ENCODE measurements at regions not wholly inside any gene's neighbourhood (a gene's known extent, or its start where the extent isn't known, plus 50 kb on each side); places are given as distances from the start of the nearest gene placed in this dataset.

DNA sequence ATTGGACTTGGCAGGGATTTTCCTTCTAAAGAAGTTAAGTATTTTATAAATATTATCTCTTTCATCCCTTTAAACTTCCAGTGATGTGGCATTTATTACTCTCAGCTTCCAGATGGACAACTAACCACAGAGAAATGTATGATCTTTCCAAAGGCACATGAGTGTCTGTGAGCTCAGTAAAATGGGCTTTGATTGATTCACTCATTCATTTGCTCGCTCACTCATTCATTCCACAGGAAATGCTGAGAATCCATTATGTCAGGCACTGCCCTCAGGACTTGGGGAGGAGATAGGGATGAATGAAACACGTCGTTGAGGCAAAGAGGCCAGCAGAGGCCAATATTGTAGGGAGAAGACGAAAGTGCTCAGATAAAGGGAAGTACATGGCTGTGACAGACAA is 359.3 kb downstream of the EFNB2 start:
- TF ChIP-seq POLR2AphosphoS5 (IDR thresholded peaks at IDR 0.05; ENCODE audit: low read depth, low read length) (no peak), POLR2A (IDR thresholded peaks at IDR 0.05; ENCODE audit: low read depth, low read length) (no peak), TAF1 (IDR thresholded peaks at IDR 0.05; ENCODE audit: low read depth, low read length) (no peak), POU2F2 (IDR thresholded peaks at IDR 0.05; ENCODE audit: low read depth, low read length) (no peak)

All from GM12891 (cell line).